HEK293T (cell line): ENCODE measurements at regions not wholly inside any gene's neighbourhood (a gene's known extent, or its start where the extent isn't known, plus 50 kb on each side); places are given as distances from the start of the nearest gene placed in this dataset.

Source experiments
- CTCF ChIA-PET: fragments of 350-600 bp; formaldehyde crosslinking; extraction: SDS; loops from one replicate; lab custom pipeline; 2021; ENCODE audit warnings: antibody characterized with exemption, inconsistent platforms; lab: Yijun Ruan, JAX
- POLR2A ChIA-PET: fragments of 350-600 bp; formaldehyde crosslinking; extraction: SDS; loops from one replicate; lab custom pipeline; 2020; ENCODE audit warnings: antibody characterized with exemption, inconsistent platforms; lab: Yijun Ruan, JAX
- DNase-seq: peaks from one replicate; pipeline ENCODE4 v3.0.0; 2012; ENCODE audit warnings: mixed read lengths; ENCODE audit errors: extremely low spot score
- ARNT ChIP-seq: fragments of 450-650 bp; IDR thresholded peaks from 2 replicates; pipeline ENCODE4 v1.6.1; 2017; ENCODE audit warnings: mild to moderate bottlenecking
- BHLHE40 ChIP-seq: fragments of 450-650 bp; IDR thresholded peaks from 2 replicates; pipeline ENCODE4 v1.6.1; 2016; ENCODE audit warnings: mild to moderate bottlenecking, moderate library complexity, borderline replicate concordance
- CTBP1 ChIP-seq: fragments of 450-650 bp; IDR thresholded peaks from 2 replicates; pipeline ENCODE4 v1.6.1; 2016; ENCODE audit warnings: borderline replicate concordance
- ELF4 ChIP-seq: fragments of 450-650 bp; IDR thresholded peaks from 2 replicates; pipeline ENCODE4 v1.6.1; 2017; ENCODE audit warnings: antibody characterized with exemption
- FOXA1 ChIP-seq: fragments of 450-650 bp; IDR thresholded peaks from 2 replicates; pipeline ENCODE4 v1.6.1; 2016; ENCODE audit warnings: mild to moderate bottlenecking
- FOXK2 ChIP-seq: fragments of 450-650 bp; IDR thresholded peaks from 2 replicates; pipeline ENCODE4 v1.6.1; 2016; ENCODE audit warnings: mild to moderate bottlenecking
- FOXM1 ChIP-seq: fragments of 450-650 bp; IDR thresholded peaks from 2 replicates; pipeline ENCODE4 v1.6.1; 2017; ENCODE audit warnings: mild to moderate bottlenecking, borderline replicate concordance
- HDGF ChIP-seq: fragments of 450-650 bp; IDR thresholded peaks from 2 replicates; pipeline ENCODE4 v1.6.1; 2017; ENCODE audit warnings: antibody characterized with exemption, borderline replicate concordance
- L3MBTL2 ChIP-seq: fragments of 450-650 bp; conservative IDR thresholded peaks from 2 replicates; pipeline ENCODE4 v1.6.1; 2016; ENCODE audit warnings: mild to moderate bottlenecking
- LEF1 ChIP-seq: fragments of 450-650 bp; IDR thresholded peaks from 2 replicates; pipeline ENCODE4 v1.6.1; 2017; ENCODE audit warnings: mild to moderate bottlenecking, borderline replicate concordance
- NFRKB ChIP-seq: fragments of 450-650 bp; IDR thresholded peaks from 2 replicates; pipeline ENCODE4 v1.6.1; 2016; ENCODE audit warnings: mild to moderate bottlenecking, moderate library complexity
- PKNOX1 ChIP-seq: fragments of 450-650 bp; IDR thresholded peaks from 2 replicates; pipeline ENCODE4 v1.6.1; 2016
- SP1 ChIP-seq: fragments of 450-650 bp; IDR thresholded peaks from 2 replicates; pipeline ENCODE4 v1.6.1; 2017
- SUZ12 ChIP-seq: fragments of 450-650 bp; IDR thresholded peaks from 2 replicates; pipeline ENCODE4 v1.6.1; 2016; ENCODE audit warnings: mild to moderate bottlenecking
- TARDBP ChIP-seq: fragments of 450-650 bp; IDR thresholded peaks from 2 replicates; pipeline ENCODE4 v1.6.1; 2016
- ZNF384 ChIP-seq: fragments of 450-650 bp; IDR thresholded peaks from 2 replicates; pipeline ENCODE4 v1.6.1; 2016

DNA sequence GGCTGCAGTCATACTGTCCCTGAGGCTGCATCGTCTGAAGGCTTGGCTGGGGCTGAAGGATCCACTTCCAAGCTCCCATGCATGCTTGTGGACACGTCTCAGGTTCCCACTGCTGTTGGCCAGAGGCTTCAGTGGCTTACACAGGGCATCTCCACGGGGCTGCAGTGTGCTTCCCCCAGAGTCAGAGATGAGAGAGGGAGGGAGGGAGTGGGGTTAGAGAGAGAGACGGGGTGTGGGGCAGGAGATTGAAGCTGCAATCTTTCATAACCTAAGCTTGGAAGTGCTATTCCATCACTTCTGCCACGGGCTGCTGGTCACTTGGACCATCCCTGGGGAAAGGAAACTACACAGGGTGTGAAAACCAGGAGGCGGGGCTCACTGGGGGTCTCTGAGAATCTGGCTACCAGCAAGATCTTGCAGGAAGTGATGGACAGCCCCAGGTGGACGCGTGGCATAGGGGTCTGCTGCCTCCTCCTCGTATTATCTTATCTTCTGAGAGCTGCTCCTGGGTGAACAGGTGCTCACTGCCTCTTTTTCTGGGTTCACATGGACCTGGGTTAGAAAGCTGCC, 63.0 kb upstream of the MYEOV start:
- DNase-seq = no peak
- ChIA-PET CTCF (no interaction called here), POLR2A (no interaction called here)
- TF ChIP-seq CTBP1 (no peak), NFRKB (no peak), ELF4 (no peak), ARNT (no peak), L3MBTL2 (no peak), PKNOX1 (no peak), SUZ12 (no peak), FOXM1 (no peak), HDGF (no peak), FOXK2 (no peak), BHLHE40 (no peak), SP1 (no peak)

DNA sequence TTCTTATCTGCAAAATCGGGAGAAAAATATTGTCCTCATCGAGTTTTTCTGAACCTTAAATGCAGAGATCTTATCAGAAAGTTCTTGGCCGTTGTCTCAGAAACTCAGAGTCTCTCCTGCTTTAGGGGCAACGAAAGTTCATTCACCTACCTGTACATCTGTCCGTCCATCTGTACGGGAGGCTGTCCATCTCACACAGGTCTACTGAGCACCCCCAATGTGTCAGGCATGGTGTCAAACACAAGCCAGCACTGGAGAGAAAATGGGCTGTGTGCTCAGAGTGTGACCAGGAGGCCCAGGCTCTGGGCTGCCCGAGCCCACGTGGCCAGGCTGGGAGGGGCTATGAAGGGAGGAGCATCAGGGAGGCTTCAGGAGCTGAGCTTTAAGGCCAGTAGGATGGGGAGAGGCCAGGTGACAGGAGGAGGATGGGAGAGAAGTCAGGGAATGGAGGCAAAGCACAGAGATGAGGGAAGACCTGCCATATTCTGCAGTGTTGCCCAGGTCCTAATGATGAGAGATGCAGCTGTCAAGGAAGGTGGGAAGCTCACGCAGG, 62.4 kb upstream of the MYEOV start:
- no peak for DNase-seq
- ChIA-PET CTCF (no interaction called here), POLR2A (no interaction called here)
- TF ChIP-seq PKNOX1 (no peak), NFRKB (no peak), ELF4 (no peak), TARDBP (no peak), BHLHE40 (no peak), HDGF (no peak), SUZ12 (no peak), FOXK2 (no peak)

- ChIA-PET POLR2A (no interaction called here), CTCF (no interaction called here)
- TF ChIP-seq ARNT = no peak
- no peak for TF ChIP-seq LEF1
- TF ChIP-seq PKNOX1 = no peak
- DNase-seq = no peak
These were observed 60.9 kb upstream of the MYEOV start for GRCh38 chr11:69232821-69233743.

GRCh38 chr11:69233744-69234570, 60.0 kb upstream of the MYEOV start:
- POLR2A ChIA-PET = no interaction called here
- no peak for DNase-seq
- CTCF ChIA-PET = no interaction called here
- TF ChIP-seq NFRKB (no peak), SUZ12 (no peak), TARDBP (no peak), BHLHE40 (no peak), FOXA1 (no peak)

DNA sequence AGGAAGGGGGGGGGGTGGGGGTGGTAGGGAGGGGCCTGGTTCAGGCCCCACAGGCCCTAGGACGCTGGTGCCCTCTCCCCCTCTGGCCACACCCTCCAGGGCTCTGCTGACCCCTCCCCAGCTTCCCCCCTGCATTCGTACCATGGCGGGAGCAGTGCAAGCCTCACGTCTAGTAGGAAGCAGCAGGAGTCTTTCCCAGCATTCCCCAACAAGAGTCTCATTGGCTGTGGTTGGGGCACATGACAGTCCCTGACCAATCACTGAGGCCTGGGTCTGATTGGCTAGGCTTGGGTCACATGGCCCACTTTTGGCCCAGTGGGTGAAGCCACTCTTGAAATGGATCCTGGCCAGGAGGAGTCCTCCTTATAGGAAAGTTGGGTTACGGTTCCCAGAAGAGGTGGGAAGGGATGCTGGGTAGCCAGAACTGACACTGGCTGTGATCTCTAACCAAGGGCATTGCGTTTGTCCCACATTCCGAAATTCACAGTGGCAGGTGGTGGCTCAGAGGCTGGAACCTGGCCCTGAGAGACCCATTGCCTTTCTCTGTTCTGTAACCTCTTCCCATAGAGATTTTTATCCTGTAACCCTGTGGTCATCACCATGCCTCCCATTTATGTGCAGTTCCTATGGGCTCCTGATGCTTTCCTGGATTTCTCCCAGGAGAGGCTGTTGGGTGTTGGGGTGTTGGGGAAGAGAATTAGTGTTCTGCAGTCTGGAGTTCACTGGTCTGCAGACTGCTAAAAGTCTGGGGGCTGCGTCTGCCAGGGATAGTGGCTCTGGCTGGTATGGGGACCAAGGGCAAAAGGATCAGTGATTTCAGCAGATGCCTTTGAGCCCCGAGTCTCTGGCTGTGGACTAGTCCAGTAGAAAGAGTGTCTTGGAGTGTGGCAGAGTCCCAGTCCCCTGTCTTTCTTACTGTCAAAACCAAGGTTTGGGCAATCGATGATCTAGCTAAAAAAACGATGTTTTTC, 58.9 kb upstream of the MYEOV start:
- CTCF ChIA-PET = no interaction called here
- TF ChIP-seq ARNT (no peak), ZNF384 (no peak), LEF1 (no peak), SP1 (no peak), FOXM1 (no peak), BHLHE40 (no peak), ELF4 (no peak), CTBP1 (no peak), SUZ12 (no peak), FOXK2 (no peak), HDGF (no peak)
- DNase-seq = no peak
- POLR2A ChIA-PET = no interaction called here
